ENCODE measurements at regions not wholly inside any gene's neighbourhood (a gene's known extent, or its start where the extent isn't known, plus 50 kb on each side); places are given as distances from the start of the nearest gene placed in this dataset.
A peak's percentile ranks its signal among the peaks of the same experiment; 100 is the strongest.

DNA sequence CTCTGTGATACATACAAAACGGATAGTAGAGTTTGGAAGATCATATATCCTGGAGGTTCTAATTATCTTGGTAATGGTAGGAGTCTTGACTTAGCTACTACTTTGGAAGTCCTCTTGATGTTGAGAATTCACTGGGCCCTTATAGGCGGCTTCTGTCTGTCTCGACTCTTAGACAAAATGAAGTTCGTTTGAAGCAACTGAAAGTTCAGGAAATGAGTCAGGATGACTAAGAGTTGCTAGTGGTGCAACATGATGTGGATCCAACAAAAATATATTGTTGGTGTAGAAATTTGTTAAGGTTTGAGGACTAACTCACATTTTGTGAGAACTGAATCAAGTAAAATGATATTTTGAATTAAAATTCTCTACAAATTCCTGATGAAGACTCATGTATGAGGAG, 272.7 kb downstream of the AEBP2 start:
- H3K27ac ChIP-seq = no peak overlapping the region
- no peak overlapping the region for H3K4me3 ChIP-seq
- in situ Hi-C loops (cut with MboI; ENCODE audit: low pct_unique_long_range_greater_than_20kb in 2 of 9, low sequenced_read_pairs in 9 of 9, unreplicated experiment in 9 of 9) = no loop called here
- no peaks in the 10 kb centered on the region for H3K4me1 ChIP-seq (replicated peaks in 1 of 2)
- WGBS, 10 experiments = 19 to 85% (median 75%) methylated on average over 3 to 4 of the region's 4 CpGs; no CpG with 5 or more reads in 2 of the 10 experiments
- peak in 2 of 8 experiments; percentile 31 to 60 for ATAC-seq (replicated peaks in 6 of 8)

DNA sequence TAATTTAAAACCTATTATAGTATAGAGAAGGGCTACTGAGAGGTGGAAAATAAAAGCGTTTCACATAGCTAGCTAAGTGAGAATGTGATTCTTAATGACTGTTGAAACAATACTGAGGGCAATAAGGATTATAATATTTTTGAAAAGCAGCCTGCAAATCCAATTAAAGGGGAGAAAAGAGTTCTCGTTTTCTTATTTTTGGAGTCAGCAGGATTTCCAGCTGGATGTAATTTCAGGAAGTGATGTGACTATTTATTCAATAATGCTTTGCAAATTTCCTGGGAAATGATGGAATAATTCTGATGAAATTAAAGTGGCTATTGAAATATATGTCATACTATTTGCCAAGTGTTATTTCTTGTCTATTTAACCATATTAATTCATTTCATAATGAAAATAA, 279.1 kb downstream of the AEBP2 start:
- Histone ChIP-seq H3K27ac (no peak overlapping the region), H3K4me3 (no peak overlapping the region), H3K4me1 (replicated peaks in 1 of 2) (no peaks in the 10 kb centered on the region)
- WGBS, 10 experiments = 19 to 100% (median 82%) methylated on average over 1 to 2 of the region's 2 CpGs
- in situ Hi-C loops (cut with MboI; ENCODE audit: low pct_unique_long_range_greater_than_20kb in 2 of 9, low sequenced_read_pairs in 9 of 9, unreplicated experiment in 9 of 9) = no loop called here
- no peak for ATAC-seq (replicated peaks in 6 of 8)

DNA sequence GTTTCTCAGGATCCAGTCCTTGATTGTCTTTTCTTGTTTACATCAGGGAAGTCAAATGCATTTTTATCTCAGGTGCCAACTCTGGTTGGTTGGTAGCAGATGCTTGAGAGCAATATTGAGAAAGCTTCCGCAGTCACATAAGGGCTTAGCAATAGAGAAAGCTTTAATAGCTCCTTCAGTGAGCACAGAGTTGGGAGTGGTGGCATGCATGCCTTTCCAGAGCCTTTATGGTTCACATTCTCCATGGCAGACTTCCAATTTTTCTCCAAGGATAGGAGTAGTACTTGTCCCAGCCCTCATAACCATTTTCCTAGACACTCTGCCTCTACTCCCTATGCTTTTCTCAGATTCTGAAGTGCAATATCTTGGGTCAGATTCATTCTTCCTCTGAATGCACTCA, 280.4 kb downstream of the AEBP2 start:
- no peaks in the 10 kb centered on the region for H3K4me1 ChIP-seq (replicated peaks in 1 of 2)
- WGBS, 10 experiments = 40 to 100% (median 100%) methylated on average over 1 of the region's 1 CpG; no CpG with 5 or more reads in 7 of the 10 experiments
- peak in 2 of 8 experiments; percentile 62 to 65 for ATAC-seq (replicated peaks in 6 of 8)
- H3K4me3 ChIP-seq = no peak overlapping the region
- H3K27ac ChIP-seq = no peak overlapping the region
- in situ Hi-C loops (cut with MboI; ENCODE audit: low pct_unique_long_range_greater_than_20kb in 2 of 9, low sequenced_read_pairs in 9 of 9, unreplicated experiment in 9 of 9) = no loop called here

DNA sequence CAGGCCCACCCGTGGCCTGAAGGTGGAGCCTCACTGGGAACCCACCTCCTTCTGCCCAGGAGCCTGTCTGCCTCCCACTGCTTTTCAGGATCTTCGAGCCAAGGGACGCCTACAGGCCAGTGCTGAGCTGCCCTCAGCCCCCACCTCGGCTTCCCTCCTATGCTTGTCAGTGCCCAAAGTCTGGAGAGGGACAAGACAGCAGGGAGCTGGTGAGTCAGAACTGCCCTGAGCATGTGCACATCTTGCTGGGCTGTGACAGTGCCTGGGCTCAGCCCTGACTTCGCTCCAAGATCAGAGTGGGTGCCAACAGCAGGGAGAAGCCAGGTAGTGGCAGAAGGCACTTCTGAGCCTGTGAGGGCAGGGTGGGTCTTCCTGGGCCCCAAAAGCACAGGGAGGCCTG, 286.8 kb downstream of the AEBP2 start:
- no peak overlapping the region for H3K27ac ChIP-seq
- peak in 1 of 8 experiments; percentile 31 for ATAC-seq (replicated peaks in 6 of 8)
- no peak overlapping the region for H3K4me3 ChIP-seq
- WGBS, 10 experiments = 20 to 60% methylated on average over 1 to 3 of the region's 5 CpGs; no CpG with 5 or more reads in 8 of the 10 experiments
- in situ Hi-C loops (cut with MboI; ENCODE audit: low pct_unique_long_range_greater_than_20kb in 2 of 9, low sequenced_read_pairs in 9 of 9, unreplicated experiment in 9 of 9) = no loop called here
- no peaks in the 10 kb centered on the region for H3K4me1 ChIP-seq (replicated peaks in 1 of 2)

DNA sequence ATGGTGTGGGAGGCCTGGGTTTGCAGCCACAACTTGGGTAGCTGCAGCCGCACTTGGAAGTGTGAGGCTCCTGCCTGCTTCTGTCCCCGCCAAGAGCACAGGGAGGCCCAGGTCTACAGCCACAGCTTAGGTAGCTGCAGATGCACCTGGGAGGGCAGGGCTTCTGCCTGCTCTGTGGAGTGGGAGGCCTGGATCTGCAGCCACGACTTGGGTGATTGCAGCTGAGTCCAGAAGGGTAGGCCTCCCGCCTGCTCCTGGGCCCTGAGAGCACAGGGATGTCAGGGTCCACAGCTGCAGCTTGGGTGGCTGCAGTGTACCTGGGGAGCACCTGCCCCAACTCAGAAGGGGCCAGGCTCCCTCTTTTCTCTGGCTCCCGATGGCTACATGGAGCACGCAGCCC, 287.3 kb downstream of the AEBP2 start:
- WGBS, 10 experiments = 20 to 100% (median 80%) methylated on average over 1 to 2 of the region's 6 CpGs; no CpG with 5 or more reads in 5 of the 10 experiments
- Histone ChIP-seq H3K27ac (no peak overlapping the region), H3K4me3 (no peak overlapping the region), H3K4me1 (replicated peaks in 1 of 2) (no peaks in the 10 kb centered on the region)
- in situ Hi-C loops (cut with MboI; ENCODE audit: low pct_unique_long_range_greater_than_20kb in 2 of 9, low sequenced_read_pairs in 9 of 9, unreplicated experiment in 9 of 9) = no loop called here
- no peak for ATAC-seq (replicated peaks in 6 of 8)

DNA sequence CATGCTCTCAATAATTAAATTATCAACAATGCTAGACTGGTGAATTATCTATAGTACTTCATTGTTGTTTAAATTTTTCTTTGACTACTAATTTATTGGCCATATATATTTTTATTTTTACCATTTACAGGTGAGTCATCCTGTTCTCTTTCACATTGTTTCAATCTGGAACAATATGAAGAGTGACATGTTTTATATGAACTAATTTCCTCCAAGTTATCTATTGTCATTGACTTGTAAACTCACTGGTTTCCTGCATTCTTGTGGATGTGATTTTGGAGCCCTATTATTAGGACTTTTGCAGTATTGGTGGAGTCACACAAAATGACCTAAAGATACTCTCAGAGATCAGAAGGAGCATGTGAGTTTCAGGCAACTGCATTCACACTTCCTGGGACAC, 297.7 kb downstream of the AEBP2 start:
- H3K4me3 ChIP-seq = no peak overlapping the region
- in situ Hi-C loops (cut with MboI; ENCODE audit: low pct_unique_long_range_greater_than_20kb in 2 of 9, low sequenced_read_pairs in 9 of 9, unreplicated experiment in 9 of 9) = no loop called here
- H3K4me1 ChIP-seq (replicated peaks in 1 of 2) = no peaks in the 10 kb centered on the region
- no peak for ATAC-seq (replicated peaks in 6 of 8)
- no peak overlapping the region for H3K27ac ChIP-seq

DNA sequence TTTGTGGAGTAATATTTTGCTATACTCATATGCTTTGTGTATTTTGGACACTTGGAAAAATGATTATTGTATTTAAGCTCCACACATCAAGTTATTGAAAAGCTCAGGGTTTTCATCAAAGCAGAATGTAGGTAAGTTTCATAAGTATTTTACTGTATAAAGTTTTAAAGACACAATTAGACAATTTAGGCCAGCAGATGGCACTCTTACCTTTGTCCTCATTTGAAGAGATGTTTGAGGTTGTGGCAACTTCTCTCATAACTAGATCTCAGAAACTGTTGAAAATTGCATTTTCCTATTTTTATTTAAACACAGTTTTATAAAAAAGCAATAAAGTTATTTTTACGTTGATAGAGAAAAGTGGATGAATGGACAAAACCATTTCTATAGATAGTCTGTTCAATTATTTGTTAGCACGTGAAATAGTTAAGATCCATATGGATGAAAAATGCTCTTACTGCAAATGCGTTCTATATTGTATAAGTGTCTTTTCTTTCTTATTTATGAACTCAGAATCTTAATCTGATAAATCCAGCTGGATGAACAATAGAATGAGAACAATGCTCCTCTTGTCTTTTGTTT, 300.0 kb downstream of the AEBP2 start:
- ATAC-seq (replicated peaks in 6 of 8) = peak in 3 of 8 experiments; percentile 34 to 52 (median 43)
- H3K4me1 ChIP-seq (replicated peaks in 1 of 2) = no peaks in the 10 kb centered on the region
- 43 to 83% (median 66%) methylated on average over 1 to 3 of the region's 3 CpGs for WGBS, 10 experiments
- in situ Hi-C loops (cut with MboI; ENCODE audit: low pct_unique_long_range_greater_than_20kb in 2 of 9, low sequenced_read_pairs in 9 of 9, unreplicated experiment in 9 of 9) = no loop called here
- H3K27ac ChIP-seq = no peak overlapping the region
- no peak overlapping the region for H3K4me3 ChIP-seq

DNA sequence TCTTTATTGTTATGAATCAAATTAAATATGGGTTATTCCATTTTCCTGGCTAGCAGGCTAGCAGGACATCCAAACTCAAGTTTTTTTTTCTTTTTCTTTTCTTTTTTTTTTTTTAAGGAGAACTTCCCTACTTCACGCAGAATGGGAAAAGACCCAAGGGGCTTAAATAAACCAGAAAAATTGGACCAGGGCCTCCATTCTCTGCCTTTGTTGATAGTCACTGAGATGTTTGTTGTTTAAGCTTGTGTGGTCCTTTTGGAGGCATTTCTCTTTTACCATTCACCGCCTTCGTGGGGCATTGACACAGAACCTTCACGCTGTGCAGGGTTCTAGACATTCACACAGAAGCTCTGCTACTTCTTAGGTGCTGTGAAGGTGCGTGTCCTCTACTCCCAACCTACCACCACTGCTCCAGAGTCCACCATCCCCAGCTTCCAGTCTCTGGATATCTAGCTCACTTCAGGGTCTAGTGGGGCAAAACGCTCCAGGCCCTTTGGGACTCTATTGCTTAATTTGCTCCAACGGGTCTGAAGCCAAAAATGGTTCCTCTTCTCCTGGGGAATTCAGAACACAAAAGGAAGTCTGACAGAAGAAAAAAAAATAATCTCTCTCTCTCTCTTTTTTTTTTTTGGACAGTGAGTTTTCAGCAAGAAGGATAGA, 301.3 kb downstream of the AEBP2 start:
- no peaks in the 10 kb centered on the region for H3K4me1 ChIP-seq (replicated peaks in 1 of 2)
- H3K27ac ChIP-seq = no peak overlapping the region
- 76 to 100% (median 90%) methylated on average over 1 to 6 of the region's 7 CpGs for WGBS, 10 experiments
- in situ Hi-C loops (cut with MboI; ENCODE audit: low pct_unique_long_range_greater_than_20kb in 2 of 9, low sequenced_read_pairs in 9 of 9, unreplicated experiment in 9 of 9) = no loop called here
- no peak for ATAC-seq (replicated peaks in 6 of 8)
- H3K4me3 ChIP-seq = no peak overlapping the region

DNA sequence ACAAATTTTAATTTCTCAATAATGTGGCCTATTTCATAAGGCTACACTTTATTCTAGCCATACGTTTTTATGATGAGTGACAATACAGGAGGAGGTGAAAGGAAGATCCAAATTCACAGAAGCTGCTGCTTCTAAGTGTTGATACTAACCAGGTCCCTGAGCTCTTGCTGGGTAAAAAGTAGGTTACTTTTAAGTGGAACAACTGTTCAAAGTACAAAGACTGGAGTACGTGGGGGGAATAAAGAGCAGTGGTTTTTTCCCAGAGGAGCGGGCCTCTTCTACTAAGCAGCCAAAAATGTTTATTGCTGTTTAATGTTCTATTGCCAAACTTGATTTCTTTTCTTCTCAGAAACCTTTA, 301.8 kb downstream of the AEBP2 start:
- no peak for ATAC-seq (replicated peaks in 6 of 8)
- 60 to 100% (median 86%) methylated on average over 1 to 3 of the region's 3 CpGs; no CpG with 5 or more reads in 1 of the 10 experiments for WGBS, 10 experiments
- Histone ChIP-seq H3K4me3 (no peak overlapping the region), H3K27ac (no peak overlapping the region), H3K4me1 (replicated peaks in 1 of 2) (no peaks in the 10 kb centered on the region)
- in situ Hi-C loops (cut with MboI; ENCODE audit: low pct_unique_long_range_greater_than_20kb in 2 of 9, low sequenced_read_pairs in 9 of 9, unreplicated experiment in 9 of 9) = no loop called here

DNA sequence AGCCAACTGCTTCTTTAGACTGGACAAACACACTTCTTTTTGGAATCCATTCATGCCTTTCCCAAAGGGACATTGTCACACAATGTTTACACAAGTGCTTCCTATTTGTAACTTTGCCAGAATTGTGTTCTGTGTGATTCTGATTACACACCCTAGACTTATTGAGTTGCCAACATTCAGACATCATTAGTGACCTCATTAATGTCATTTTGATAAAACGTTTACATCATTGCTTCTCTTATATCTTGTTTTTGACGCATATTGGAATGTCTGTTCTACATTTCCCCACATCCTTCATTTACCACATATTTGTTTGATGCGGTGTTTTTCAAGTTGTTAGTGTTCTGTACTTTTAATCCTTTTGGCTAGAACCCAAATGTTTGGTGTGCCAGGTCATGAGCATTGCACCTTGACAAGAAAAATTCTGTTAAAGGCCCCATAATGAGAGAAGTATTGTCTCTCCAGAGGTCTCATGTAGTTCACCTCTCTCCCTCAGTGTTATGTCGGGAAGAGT, 305.5 kb downstream of the AEBP2 start:
- Histone ChIP-seq H3K4me3 (no peak overlapping the region), H3K4me1 (replicated peaks in 1 of 2) (no peaks in the 10 kb centered on the region), H3K27ac (no peak overlapping the region)
- 24 to 90% (median 75%) methylated on average over 2 to 4 of the region's 4 CpGs; no CpG with 5 or more reads in 3 of the 10 experiments for WGBS, 10 experiments
- peak in 3 of 8 experiments; percentile 25 to 92 (median 37) for ATAC-seq (replicated peaks in 6 of 8)
- in situ Hi-C loops (cut with MboI; ENCODE audit: low pct_unique_long_range_greater_than_20kb in 2 of 9, low sequenced_read_pairs in 9 of 9, unreplicated experiment in 9 of 9) = no loop called here

DNA sequence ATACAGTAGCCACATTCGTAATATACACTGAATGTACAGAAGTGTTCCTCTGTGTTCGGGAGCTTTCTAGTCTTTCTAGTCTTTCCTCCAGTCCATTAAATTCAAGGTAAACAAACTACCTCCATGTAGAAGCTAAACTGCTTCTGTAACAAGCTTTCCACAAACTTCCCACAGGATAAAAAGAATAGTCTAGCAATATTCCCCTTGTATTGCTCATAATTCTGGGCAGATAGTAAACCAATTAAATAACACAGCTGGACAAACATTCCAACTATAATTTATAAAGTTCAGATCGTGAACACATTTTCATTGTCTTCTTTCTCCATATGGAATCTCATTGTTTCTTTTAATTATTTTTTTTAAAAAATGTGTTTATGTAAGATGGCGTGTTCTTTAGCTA, 307.2 kb downstream of the AEBP2 start:
- in situ Hi-C loops (cut with MboI; ENCODE audit: low pct_unique_long_range_greater_than_20kb in 2 of 9, low sequenced_read_pairs in 9 of 9, unreplicated experiment in 9 of 9) = no loop called here
- 26 to 100% (median 95%) methylated on average over 2 to 4 of the region's 4 CpGs for WGBS, 10 experiments
- Histone ChIP-seq H3K4me3 (no peak overlapping the region), H3K27ac (no peak overlapping the region), H3K4me1 (replicated peaks in 1 of 2) (no peaks in the 10 kb centered on the region)
- no peak for ATAC-seq (replicated peaks in 6 of 8)

DNA sequence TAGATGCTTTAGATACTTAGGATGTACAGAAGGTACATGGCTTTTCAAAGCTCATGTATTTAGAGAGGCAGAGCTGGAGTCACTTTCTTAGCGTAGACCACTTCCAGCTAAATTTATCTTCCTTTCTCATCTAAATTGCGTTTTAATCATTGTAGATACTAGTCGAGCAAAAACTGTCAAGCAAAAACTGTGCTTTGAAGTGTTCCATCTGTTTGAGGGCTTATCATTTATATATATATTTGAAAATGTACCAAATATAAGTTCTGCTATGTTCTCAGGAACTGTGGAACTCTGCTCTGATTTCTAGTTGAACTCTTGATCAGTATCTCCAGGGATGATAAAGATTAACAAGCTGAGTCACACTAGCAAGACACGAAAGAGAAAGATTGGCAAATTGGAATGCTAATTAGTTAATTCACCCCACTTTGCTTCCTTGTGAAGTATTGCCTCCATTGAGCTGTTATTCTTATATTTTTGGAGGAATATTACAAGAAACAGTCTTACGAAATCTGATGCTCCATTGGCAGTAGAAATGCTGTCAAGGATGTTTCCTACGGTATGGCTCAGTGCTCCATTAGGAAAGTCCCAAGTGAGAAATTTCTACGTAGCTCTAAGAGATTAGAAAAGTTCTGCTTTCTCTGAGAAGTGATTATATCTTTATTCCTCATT, 310.7 kb downstream of the AEBP2 start:
- Histone ChIP-seq H3K27ac (no peak overlapping the region), H3K4me3 (no peak overlapping the region), H3K4me1 (replicated peaks in 1 of 2) (no peaks in the 10 kb centered on the region)
- 50 to 100% (median 81%) methylated on average over 1 to 7 of the region's 7 CpGs for WGBS, 10 experiments
- in situ Hi-C loops (cut with MboI; ENCODE audit: low pct_unique_long_range_greater_than_20kb in 2 of 9, low sequenced_read_pairs in 9 of 9, unreplicated experiment in 9 of 9) = loop anchor here in 5 of 9 experiments (25.0 kb wide), 2 partner anchors 462 to 862 kb away; no protein-coding TSS in a partner anchor
- ATAC-seq (replicated peaks in 6 of 8) = no peak

DNA sequence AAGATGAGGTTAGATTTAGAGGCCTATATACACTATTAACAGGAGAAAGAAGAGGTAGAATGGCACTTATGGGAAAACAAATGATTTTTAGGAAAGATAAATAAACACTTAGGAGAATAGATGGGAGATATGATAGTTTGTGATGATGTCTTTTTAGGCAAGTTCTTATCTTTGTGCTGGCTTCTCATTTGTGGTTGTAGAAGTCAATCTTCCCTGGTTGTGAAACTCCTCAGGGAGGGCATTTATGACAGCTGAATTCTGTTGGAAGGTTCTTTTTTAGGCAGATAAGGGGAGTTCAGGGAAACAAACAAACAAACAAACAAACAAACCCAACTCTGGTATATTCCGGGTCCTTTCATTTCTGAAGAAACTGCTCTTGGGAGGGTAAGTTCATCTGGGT, 311.8 kb downstream of the AEBP2 start:
- in situ Hi-C loops (cut with MboI; ENCODE audit: low pct_unique_long_range_greater_than_20kb in 2 of 9, low sequenced_read_pairs in 9 of 9, unreplicated experiment in 9 of 9) = loop anchor here in 5 of 9 experiments (25.0 kb wide), 2 partner anchors 461 to 861 kb away; no protein-coding TSS in a partner anchor
- no peak for ATAC-seq (replicated peaks in 6 of 8)

More for the DNA sequence above, 311.8 kb downstream of the AEBP2 start:
- no peaks in the 10 kb centered on the region for H3K4me1 ChIP-seq (replicated peaks in 1 of 2)
- H3K4me3 ChIP-seq = no peak overlapping the region
- H3K27ac ChIP-seq = no peak overlapping the region
- WGBS, 10 experiments = 63 to 100% (median 100%) methylated on average over 1 of the region's 1 CpG; no CpG with 5 or more reads in 3 of the 10 experiments
